ENCODE measurements at regions not wholly inside any gene's neighbourhood (a gene's known extent, or its start where the extent isn't known, plus 50 kb on each side); places are given as distances from the start of the nearest gene placed in this dataset.
"Not testable (repeated sequence)": the region's sequence is repeated elsewhere in the genome, so short reads cannot be mapped to it uniquely, and the experiment has no call there.

GRCh38 chr1:213464786-213465460 lies 413.9 kb downstream of the RPS6KC1 start:
- no peak for DNase-seq (ENCODE audit: low read depth, low spot score)

GRCh38 chr1:213466541-213466940 lies 415.5 kb downstream of the RPS6KC1 start:
- no peak for DNase-seq (ENCODE audit: low read depth, low spot score)

GRCh38 chr1:213474054-213474453 lies 423.0 kb downstream of the RPS6KC1 start:
- no peak for DNase-seq (ENCODE audit: low read depth, low spot score)

DNA sequence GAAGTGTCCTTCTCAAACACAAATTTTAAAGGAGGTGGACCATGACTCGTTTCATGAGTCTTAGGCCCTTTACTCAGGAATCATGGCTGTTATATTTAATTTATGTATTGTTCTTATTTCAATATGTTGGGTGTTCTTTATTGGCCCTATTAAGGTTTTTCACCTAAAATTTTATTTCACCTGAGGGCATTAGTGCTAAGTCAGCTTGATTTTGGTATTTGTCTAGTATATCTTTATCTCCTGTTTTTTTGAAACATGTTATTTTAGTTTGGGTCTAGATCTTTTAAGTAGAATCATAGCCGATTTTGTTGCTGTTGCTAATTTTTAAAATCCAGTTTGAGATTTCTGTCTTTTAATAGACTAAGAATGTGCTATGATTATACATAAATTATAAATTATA lies 430.4 kb downstream of the RPS6KC1 start:
- DNase-seq (ENCODE audit: low read depth, low spot score): no peak

DNA sequence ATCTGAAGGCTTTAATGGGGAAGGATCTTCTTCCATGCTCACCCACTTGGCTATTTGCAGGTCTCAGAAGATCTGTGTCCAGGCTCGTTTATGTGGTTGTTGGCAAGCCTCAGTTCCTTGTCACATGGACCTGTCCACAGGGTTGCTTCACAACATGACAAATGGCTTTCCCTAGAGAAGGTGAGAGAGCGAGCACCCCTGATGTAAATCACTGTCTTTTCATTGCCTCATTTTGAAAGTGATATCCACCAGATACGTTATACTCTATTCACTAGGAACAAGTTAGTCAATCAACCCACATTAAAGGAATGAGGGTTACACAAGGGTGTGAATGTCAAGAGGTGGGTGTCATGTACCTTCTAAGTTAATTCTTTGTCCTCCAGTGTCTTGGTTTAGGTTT lies 433.3 kb downstream of the RPS6KC1 start:
- DNase-seq (ENCODE audit: low read depth, low spot score): no peak

- DNase-seq (ENCODE audit: low read depth, low spot score): no peak
These were observed 433.7 kb downstream of the RPS6KC1 start for GRCh38 chr1:213484758-213485157.

DNA sequence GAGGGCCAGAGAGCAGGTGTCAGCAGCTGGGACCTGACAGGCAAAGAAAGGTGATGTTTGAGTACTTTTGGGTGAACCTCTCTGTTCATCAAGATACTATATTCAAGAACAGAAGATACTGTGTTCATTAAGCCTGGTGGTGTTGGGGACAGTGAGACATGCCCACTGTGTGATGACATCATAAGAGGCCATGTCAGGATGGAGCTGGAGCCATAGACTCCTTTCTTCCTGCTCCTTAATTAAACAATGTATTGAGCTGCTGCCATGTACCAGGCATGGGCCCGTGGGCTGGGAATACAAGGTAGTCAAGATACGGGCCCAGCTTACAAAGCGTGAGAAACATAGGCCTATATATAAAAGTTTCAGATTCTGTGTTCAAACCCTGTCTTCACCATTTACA lies 435.4 kb downstream of the RPS6KC1 start:
- no peak for DNase-seq (ENCODE audit: low read depth, low spot score)

- DNase-seq (ENCODE audit: low read depth, low spot score): no peak
These were observed 440.4 kb downstream of the RPS6KC1 start for GRCh38 chr1:213491468-213491867.

DNA sequence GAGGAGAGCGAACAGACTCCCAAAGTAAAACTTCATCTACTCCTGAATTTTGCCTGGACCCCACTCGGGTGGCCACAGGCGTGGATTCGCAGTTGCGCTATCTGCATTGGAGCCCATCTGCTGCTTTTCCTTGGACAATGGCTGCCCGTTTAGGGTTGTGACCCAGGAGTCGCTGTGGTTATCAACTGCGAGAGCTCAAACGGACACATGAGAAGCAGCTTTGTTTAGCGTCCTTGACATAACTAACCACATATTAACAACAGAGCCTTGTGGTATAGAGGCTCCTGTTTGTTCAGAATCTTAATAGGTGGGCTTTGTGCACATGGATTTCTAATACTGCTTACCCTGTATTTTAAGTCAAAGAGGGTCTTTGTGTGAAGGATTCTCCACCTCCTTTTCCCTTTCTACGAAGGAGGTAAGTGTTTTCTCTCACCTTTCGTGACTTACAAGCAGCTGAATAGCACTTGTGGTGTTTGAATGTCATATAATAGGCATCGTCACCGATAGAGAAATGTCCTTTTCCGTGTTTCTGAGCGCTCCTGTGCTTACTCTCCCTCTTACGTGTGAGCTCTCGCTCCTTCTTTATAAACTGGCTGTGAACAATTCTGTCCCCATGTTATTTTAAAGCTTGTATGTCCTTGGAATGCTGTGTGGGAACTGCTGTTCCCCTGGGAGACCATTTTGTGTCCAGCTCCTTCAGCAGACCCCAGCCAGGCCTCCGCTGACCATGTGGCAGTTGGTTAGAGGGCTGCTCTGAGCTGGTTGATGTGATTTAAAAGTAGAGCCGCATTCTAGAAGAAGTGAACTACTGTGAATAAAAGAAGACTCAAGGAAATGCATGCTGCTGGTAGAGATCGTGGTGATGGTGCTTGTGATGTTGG lies 441.4 kb downstream of the RPS6KC1 start:
- no peak for DNase-seq (ENCODE audit: low read depth, low spot score)

- DNase-seq (ENCODE audit: low read depth, low spot score): no peak
These were observed 448.4 kb downstream of the RPS6KC1 start for GRCh38 chr1:213499444-213499843.

GRCh38 chr1:213507472-213508223 lies 456.6 kb downstream of the RPS6KC1 start:
- DNase-seq (ENCODE audit: low read depth, low spot score): no peak

- no peak for DNase-seq (ENCODE audit: low read depth, low spot score)
These were observed 460.1 kb downstream of the RPS6KC1 start for GRCh38 chr1:213511173-213511572.

- DNase-seq (ENCODE audit: low read depth, low spot score): no peak
These were observed 461.3 kb downstream of the RPS6KC1 start for GRCh38 chr1:213512316-213512715.

DNA sequence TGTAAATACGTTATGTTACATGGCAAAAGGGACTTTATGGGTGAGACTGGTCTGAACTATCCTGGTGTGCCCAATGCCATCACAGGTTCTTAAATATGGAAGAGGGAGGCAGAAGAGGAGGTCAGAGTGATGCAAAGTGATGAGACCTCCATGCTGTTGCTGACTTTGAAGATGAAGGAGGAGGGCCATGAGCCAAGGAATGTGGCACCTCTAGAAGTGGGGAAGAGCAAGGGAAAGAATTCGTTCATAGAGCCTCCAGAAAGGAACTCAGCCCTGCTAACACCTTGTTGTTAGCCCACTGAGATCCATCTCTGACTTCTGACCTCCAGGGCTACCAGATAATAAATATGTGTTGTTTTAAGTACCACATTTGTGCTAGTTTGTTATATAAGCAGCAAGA lies 462.0 kb downstream of the RPS6KC1 start:
- DNase-seq (ENCODE audit: low read depth, low spot score): no peak

GRCh38 chr1:213514408-213515179 lies 463.6 kb downstream of the RPS6KC1 start:
- not testable (repeated sequence) for DNase-seq (ENCODE audit: low read depth, low spot score)

DNA sequence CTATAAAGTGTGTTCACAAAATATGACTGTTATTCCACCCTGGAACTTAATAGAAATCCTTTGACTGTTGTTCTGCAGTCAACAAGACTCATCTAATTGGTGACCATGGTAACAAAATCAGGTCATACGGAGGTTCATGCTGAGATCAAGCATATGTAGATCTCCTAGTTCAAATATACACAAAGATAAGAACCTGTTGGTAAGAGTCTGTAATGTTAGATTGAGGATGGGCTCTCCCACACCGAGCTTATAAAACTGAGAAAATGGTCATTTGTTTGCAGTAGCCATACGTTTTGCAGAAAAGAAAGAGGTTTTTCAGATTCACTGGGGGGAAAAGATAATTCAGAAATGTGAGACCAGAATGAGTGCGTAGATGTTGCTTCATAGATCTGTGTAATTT lies 468.1 kb downstream of the RPS6KC1 start:
- DNase-seq (ENCODE audit: low read depth, low spot score): no peak

DNA sequence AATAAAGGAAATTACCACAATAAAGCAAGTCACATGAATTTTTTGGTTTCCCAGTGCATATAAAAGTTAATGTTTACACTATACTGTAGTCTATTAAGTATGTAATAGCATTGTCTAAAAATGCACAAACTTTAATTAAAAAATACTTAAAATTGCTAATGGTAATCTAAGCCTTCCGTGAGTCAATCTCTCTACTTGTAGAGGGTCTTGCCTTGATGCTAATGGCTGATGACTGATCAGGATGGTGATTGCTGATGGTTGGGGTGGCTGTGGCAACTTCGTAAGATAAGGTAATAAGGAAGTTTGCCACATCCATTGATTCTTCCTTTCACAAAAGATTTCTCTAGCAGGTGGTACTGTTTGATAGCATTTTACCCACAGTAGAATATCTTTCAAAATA lies 466.6 kb upstream of the PROX1 start:
- DNase-seq (ENCODE audit: low read depth, low spot score): no peak

DNA sequence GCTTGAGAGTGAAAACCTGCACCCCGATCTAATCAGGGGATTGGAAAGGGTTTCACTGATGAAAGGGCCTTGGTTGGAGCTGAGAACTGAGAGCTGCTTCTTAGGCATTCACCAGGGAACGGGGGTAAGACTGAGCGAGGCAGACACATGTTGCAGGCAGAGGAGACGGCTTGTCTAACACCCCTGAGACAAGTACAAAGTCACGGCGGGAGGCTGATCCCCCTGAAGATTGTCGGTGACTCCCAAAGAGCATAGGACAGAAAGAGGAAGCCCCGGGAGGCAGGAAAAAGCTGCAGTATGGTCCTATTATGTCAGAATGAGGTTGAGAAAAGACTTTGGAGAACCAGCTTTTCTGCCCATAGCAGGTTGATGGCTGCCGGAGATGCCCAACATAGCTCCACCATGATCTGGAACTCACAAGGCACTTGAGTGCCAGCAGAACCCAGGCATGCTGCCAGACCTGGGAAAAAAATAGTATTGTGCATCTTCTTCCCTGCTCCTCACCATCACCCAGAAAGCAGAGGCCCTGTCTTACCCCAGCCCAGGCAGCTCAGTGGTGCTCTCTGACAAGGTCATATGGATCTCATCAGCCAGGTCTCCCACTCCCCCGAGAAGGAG lies 463.9 kb upstream of the PROX1 start:
- DNase-seq (ENCODE audit: low read depth, low spot score): no peak

- no peak for DNase-seq (ENCODE audit: low read depth, low spot score)
These were observed 461.5 kb upstream of the PROX1 start for GRCh38 chr1:213526306-213526705.

DNA sequence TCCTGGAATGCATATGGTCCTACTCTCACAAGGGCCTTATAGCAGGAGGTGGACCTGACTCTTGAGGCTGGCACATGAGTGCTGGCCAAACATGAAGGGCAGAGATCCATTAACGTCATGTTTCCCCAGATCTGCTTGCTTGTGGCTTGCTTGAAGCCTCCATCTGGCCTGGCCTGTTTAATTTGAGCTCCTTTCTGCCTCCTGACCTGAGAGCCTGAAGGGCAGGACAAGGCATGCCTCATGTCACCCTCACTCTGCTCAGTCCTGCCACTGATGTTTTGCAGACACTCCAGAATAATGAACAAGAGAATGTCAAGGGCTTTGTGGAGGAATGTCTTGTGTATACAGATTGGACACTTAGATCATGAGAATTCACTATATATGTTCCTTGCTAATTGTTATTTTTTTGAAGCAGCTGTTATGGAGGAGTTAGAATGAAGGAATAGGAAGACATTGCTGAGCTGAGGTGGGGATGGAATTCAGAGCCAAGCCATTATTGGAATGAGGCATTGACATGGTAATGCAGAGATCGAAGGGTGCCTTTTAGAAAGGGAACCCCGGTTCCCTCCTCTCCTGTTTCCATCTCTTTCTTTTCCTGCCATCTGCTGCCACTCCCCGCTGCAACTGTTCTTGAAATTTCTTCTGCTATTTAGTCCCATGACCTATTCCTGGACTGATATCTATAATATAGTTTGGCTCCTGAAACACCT lies 457.0 kb upstream of the PROX1 start:
- DNase-seq (ENCODE audit: low read depth, low spot score): no peak

All from activated naive CD8-positive, alpha-beta T cell treated with anti-CD3 and anti-CD28 coated beads, Interleukin-2, amount 50 U/mL, for 16 hours (primary cell).